ENCODE measurements at regions not wholly inside any gene's neighbourhood (a gene's known extent, or its start where the extent isn't known, plus 50 kb on each side); places are given as distances from the start of the nearest gene placed in this dataset.

DNA sequence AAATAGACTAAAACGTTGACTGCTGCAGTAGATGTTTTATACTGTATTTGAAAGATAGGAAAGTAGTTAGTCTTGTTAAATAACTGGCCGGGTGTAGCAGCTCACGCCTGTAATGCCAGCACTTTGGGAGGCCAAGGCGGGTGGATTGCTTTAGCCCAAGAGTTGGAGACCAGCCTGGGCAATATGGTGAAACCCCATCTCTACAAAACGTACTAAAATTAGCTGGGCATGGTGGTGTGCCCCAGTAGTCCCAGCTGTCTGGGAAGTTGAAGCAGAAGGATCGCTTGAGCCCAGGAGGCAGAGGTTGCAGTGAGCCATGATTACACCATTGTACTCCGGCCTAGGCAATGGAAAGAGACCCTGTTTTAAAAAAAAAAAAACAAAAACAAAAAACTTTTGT is 60.5 kb upstream of the ULK4 start:
- BruUV-seq (replicated peaks): no TSS peak
- intact Hi-C loops (cut with micrococcal nuclease; ENCODE audit: unreplicated experiment): no loop called here
- DNase-seq (ENCODE audit: low spot score): no peak
- H3K9me2 ChIP-seq (ENCODE audit: insufficient read depth, low read length): no peaks in the 10 kb centered on the region
- no peak overlapping the region for H2AFZ ChIP-seq (ENCODE audit: low read length)
- no peak overlapping the region for H3K27ac ChIP-seq (ENCODE audit: low read depth, low read length, poor library complexity, severe bottlenecking)
- TF ChIP-seq, protein P1, sequence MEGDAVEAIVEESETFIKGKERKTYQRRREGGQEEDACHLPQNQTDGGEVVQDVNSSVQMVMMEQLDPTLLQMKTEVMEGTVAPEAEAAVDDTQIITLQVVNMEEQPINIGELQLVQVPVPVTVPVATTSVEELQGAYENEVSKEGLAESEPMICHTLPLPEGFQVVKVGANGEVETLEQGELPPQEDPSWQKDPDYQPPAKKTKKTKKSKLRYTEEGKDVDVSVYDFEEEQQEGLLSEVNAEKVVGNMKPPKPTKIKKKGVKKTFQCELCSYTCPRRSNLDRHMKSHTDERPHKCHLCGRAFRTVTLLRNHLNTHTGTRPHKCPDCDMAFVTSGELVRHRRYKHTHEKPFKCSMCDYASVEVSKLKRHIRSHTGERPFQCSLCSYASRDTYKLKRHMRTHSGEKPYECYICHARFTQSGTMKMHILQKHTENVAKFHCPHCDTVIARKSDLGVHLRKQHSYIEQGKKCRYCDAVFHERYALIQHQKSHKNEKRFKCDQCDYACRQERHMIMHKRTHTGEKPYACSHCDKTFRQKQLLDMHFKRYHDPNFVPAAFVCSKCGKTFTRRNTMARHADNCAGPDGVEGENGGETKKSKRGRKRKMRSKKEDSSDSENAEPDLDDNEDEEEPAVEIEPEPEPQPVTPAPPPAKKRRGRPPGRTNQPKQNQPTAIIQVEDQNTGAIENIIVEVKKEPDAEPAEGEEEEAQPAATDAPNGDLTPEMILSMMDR (conservative IDR thresholded peaks at IDR 0.05; ENCODE audit: low read length): no peak
- TF ChIP-seq EZH2phosphoT487 (IDR thresholded peaks at IDR 0.05; ENCODE audit: borderline replicate concordance, low read depth, low read length): no peak
- no peaks in the 10 kb centered on the region for H3K9me3 ChIP-seq (ENCODE audit: low read length)
- peaks cover 61% of the 10 kb centered on the region for H4K20me1 ChIP-seq (ENCODE audit: insufficient read depth, low read length)
- peaks cover 44% of the 10 kb centered on the region for H3K36me3 ChIP-seq (ENCODE audit: insufficient read depth, low read length)
- H3K79me2 ChIP-seq (ENCODE audit: insufficient read depth, low read depth, low read length): peaks cover 100% of the 10 kb centered on the region
- peaks cover 89% of the 10 kb centered on the region for H3K4me1 ChIP-seq (ENCODE audit: insufficient read depth, low read length, poor library complexity, severe bottlenecking)
- no peak overlapping the region; the same call in 1 of the 2 replicates for H3K4me2 ChIP-seq (ENCODE audit: low read length)
- ChIA-PET POLR2A (interaction anchor here (0.6 to 1.9 kb wide), 4 partner anchors 8 to 69 kb away, joined by 4 to 8 read pairs (median 4); no protein-coding TSS in a partner anchor), CTCF (ENCODE audit: unreplicated experiment) (no interaction called here)
- no peak overlapping the region for H3K4me3 ChIP-seq (ENCODE audit: low read depth, low read length, poor library complexity, severe bottlenecking)

DNA sequence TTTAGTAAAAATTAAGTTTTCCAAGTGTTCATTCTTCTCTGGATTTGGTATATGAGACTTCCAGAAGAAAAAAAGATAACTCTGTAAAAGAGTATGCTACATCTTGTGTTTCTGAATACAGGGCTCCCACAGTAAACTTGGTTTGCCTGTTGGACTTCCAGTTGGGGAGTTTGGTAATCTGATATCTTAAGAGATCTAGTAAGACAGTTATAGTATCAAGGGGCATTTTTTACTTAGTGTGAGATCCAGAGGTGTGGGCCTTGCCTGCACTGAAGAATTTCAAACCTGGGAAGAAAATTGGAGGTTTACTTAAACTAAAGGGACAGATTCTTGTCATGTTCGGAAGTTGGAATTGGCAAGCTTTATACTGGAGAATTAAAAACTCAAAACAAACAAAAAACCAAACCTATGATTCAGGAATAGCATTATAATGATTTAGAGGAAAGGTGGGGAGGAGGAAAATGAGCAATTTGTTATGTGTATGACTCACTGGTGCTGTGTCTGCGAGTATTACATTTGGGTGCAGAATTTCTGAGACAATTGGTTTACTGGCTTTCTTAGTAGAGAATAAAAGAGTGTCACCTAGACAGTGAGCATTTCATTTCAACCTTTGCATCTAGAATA is 58.9 kb upstream of the ULK4 start:
- TF ChIP-seq EZH2phosphoT487 (IDR thresholded peaks at IDR 0.05; ENCODE audit: borderline replicate concordance, low read depth, low read length): no peak
- TF ChIP-seq, protein P1 (conservative IDR thresholded peaks at IDR 0.05; ENCODE audit: low read length): no peak
- H2AFZ ChIP-seq (ENCODE audit: low read length): no peak overlapping the region
- peaks cover 62% of the 10 kb centered on the region for H4K20me1 ChIP-seq (ENCODE audit: insufficient read depth, low read length)
- no peak overlapping the region for H3K27ac ChIP-seq (ENCODE audit: low read depth, low read length, poor library complexity, severe bottlenecking)
- no peaks in the 10 kb centered on the region for H3K9me2 ChIP-seq (ENCODE audit: insufficient read depth, low read length)
- no peaks in the 10 kb centered on the region for H3K9me3 ChIP-seq (ENCODE audit: low read length)
- BruUV-seq (replicated peaks): no TSS peak
- H3K4me1 ChIP-seq (ENCODE audit: insufficient read depth, low read length, poor library complexity, severe bottlenecking): peaks cover 91% of the 10 kb centered on the region
- H3K79me2 ChIP-seq (ENCODE audit: insufficient read depth, low read depth, low read length): peaks cover 100% of the 10 kb centered on the region
- POLR2A ChIA-PET: interaction anchor here (1.0 to 1.9 kb wide), 2 partner anchors 10 to 93 kb away, joined by 6 to 8 read pairs; no protein-coding TSS in a partner anchor
- no peak for DNase-seq (ENCODE audit: low spot score)
- CTCF ChIA-PET (ENCODE audit: unreplicated experiment): no interaction called here
- intact Hi-C loops (cut with micrococcal nuclease; ENCODE audit: unreplicated experiment): no loop called here
- H3K4me3 ChIP-seq (ENCODE audit: low read depth, low read length, poor library complexity, severe bottlenecking): no peak overlapping the region
- H3K4me2 ChIP-seq (ENCODE audit: low read length): peak overlapping the region; percentile 13; the same call in 1 of the 2 replicates
- H3K36me3 ChIP-seq (ENCODE audit: insufficient read depth, low read length): peaks cover 58% of the 10 kb centered on the region

DNA sequence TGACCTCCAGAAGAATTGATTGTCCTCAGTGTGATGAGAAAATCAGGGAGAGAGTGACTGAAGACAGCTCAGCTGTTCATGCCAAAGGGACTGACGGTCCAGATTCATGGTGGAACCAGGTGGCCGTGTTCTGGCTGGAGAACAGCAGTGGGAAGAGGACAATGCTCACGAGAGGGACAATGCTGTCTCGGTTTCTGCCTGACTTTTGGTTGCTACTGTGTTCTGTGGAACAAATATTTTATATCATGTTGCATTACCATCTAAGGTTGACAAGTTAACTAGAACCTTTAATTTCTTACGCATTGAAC is 58.0 kb upstream of the ULK4 start:
- H3K4me3 ChIP-seq (ENCODE audit: low read depth, low read length, poor library complexity, severe bottlenecking): no peak overlapping the region
- peaks cover 66% of the 10 kb centered on the region for H4K20me1 ChIP-seq (ENCODE audit: insufficient read depth, low read length)
- intact Hi-C loops (cut with micrococcal nuclease; ENCODE audit: unreplicated experiment): loop anchor here (5.0 to 10.0 kb wide), 2 partner anchors 37 to 575 kb away; partner anchors contain the start of gene SS18L2
- no peaks in the 10 kb centered on the region for H3K9me3 ChIP-seq (ENCODE audit: low read length)
- H3K4me2 ChIP-seq (ENCODE audit: low read length): peak overlapping the region; percentile 13; the same call in 1 of the 2 replicates
- H3K27ac ChIP-seq (ENCODE audit: low read depth, low read length, poor library complexity, severe bottlenecking): no peak overlapping the region
- H3K4me1 ChIP-seq (ENCODE audit: insufficient read depth, low read length, poor library complexity, severe bottlenecking): peaks cover 88% of the 10 kb centered on the region
- no peak for DNase-seq (ENCODE audit: low spot score)
- H3K9me2 ChIP-seq (ENCODE audit: insufficient read depth, low read length): no peaks in the 10 kb centered on the region
- TF ChIP-seq, protein P1 (conservative IDR thresholded peaks at IDR 0.05; ENCODE audit: low read length): no peak
- TF ChIP-seq EZH2phosphoT487 (IDR thresholded peaks at IDR 0.05; ENCODE audit: borderline replicate concordance, low read depth, low read length): no peak
- peaks cover 100% of the 10 kb centered on the region for H3K79me2 ChIP-seq (ENCODE audit: insufficient read depth, low read depth, low read length)
- BruUV-seq (replicated peaks): no TSS peak
- peaks cover 66% of the 10 kb centered on the region for H3K36me3 ChIP-seq (ENCODE audit: insufficient read depth, low read length)
- no peak overlapping the region for H2AFZ ChIP-seq (ENCODE audit: low read length)
- POLR2A ChIA-PET: interaction anchor here (0.7 to 1.2 kb wide), 3 partner anchors 10 to 92 kb away, joined by 3 to 6 read pairs (median 3); no protein-coding TSS in a partner anchor
- CTCF ChIA-PET (ENCODE audit: unreplicated experiment): no interaction called here
